ENCODE measurements at regions not wholly inside any gene's neighbourhood (a gene's known extent, or its start where the extent isn't known, plus 50 kb on each side); places are given as distances from the start of the nearest gene placed in this dataset.

GRCh38 chr10:4094751-4095150, 309.7 kb upstream of the KLF6 start:
- no peak for DNase-seq (ENCODE audit: low spot score)
- no peak for TF ChIP-seq CTCF (IDR thresholded peaks at IDR 0.05; ENCODE audit: extremely low read depth, missing control alignments)

DNA sequence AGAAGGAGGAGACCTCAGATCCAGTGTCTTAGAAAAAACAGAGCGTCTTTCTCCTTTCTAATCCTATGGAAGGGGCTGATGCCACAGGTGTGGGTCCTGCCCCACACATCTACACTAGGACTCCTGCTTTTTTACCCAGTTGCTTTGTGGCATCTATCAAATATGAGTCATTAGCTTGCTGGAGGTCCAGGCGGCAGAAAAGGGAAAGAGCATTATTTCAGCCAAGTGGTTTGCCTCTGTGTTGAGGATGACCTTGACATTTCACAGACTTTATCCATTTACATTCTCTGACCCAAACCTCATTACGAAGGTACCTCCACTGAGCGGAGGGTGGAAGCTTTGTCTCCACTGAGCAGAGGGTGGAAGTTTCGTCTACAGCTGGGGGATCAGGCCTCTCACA, 308.4 kb upstream of the KLF6 start:
- no peak for DNase-seq (ENCODE audit: low spot score)
- TF ChIP-seq CTCF (IDR thresholded peaks at IDR 0.05; ENCODE audit: extremely low read depth, missing control alignments), result no peak

DNA sequence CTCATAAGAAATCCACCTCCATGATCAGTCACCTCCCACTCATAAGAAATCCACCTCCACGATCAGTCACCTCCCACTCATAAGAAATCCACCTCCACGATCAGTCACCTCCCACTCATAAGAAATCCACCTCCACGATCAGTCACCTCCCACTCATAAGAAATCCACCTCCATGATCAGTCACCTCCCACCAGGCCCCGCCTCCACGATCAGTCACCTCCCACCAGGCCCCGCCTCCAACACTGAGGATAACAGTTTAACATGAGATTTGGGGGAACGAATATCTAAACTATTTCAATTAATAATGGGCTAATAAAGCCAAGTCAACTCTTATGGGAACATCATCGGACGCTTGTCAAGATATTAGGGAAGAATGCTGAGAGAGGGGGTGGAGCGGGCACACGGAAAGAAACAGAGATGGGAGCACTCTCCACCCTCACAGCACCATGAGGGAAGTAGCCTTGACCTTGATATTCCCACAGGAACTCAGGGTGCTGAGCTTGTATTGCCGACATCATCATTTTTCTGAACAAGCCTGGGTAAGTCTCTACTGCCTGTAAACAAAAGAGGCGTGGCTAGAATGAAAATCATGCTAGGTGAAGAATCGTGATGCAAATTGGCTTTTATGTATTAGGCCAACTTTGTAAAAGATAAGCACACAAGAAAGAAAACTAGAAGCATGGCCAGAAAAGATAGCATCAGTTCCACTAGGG, 303.5 kb upstream of the KLF6 start:
- DNase-seq (ENCODE audit: low spot score), result no peak
- TF ChIP-seq CTCF (IDR thresholded peaks at IDR 0.05; ENCODE audit: extremely low read depth, missing control alignments), result no peak

GRCh38 chr10:4086131-4086898, 301.3 kb upstream of the KLF6 start:
- TF ChIP-seq CTCF (IDR thresholded peaks at IDR 0.05; ENCODE audit: extremely low read depth, missing control alignments), result no peak
- DNase-seq (ENCODE audit: low spot score), result no peak

DNA sequence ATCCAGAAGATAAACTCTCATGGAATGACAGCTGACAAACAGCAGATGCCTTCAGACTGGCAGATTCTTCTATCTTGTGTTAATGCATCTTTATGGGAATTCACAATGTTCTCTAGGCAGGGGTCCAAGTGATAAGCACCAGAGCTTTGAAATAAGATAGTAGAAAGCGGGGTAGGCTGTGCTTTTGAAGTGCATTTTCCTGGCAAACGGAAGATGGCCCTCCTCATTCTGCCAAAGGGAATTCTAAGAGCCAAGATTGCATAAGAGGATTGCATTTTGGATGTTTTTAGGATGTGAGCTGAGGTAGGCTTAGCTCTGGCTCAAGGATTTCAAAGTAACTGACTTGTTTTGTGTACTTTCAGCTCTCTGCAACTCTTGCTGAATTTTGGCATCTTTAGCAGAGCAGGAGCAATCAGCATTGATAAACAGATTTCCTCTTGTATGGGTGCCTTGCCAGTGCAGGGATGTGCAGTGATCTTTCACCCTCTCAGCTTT, 298.5 kb upstream of the KLF6 start:
- TF ChIP-seq CTCF (IDR thresholded peaks at IDR 0.05; ENCODE audit: extremely low read depth, missing control alignments), result no peak
- no peak for DNase-seq (ENCODE audit: low spot score)

DNA sequence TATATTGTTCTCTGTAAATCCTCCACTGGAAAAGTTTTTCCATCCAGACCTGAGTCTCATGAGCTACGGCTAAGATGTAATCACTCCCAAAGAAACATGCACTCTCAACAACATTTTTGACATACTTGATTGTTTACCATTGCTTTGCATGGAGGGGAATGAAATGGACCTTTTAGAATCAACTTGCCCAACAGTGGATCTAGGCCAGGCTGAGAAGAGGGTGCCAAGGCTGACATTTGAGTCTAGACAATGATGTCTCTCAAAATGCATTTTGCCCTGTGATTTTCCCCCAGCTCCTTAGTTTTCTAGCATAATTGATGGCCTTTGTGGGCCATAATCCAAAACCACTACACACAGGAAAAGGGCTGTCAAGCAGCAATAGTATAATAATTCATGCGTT, 297.9 kb upstream of the KLF6 start:
- TF ChIP-seq CTCF (IDR thresholded peaks at IDR 0.05; ENCODE audit: extremely low read depth, missing control alignments), result no peak
- no peak for DNase-seq (ENCODE audit: low spot score)

- TF ChIP-seq CTCF (IDR thresholded peaks at IDR 0.05; ENCODE audit: extremely low read depth, missing control alignments), result no peak
- no peak for DNase-seq (ENCODE audit: low spot score)
These were observed 296.7 kb upstream of the KLF6 start for GRCh38 chr10:4081685-4082111.

All from GM20000 (cell line).